ENCODE measurements at regions not wholly inside any gene's neighbourhood (a gene's known extent, or its start where the extent isn't known, plus 50 kb on each side); places are given as distances from the start of the nearest gene placed in this dataset.

DNA sequence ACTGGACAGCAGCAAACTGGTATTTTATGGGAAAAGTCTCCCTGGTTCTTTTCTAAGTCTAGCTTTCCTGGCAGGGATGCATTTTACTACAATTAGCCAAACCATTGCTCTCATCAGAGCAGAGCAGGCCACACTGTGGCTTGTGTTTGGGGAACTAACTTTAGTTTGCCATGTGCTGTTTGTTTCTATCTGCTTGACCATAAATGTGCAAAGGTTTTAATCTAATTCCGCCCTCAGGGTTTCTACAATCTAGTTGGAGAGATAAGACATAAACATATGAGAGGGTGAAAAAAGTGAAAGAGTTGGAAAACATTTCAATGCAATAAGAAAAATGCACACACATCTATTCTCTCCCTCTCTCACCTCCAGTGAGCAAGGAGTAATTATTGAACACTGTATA lies 86.9 kb upstream of the MAPK4 start:
- no peak overlapping the region for H3K27ac ChIP-seq
- CTCF ChIA-PET, result no interaction called here
- TF ChIP-seq, protein P1, sequence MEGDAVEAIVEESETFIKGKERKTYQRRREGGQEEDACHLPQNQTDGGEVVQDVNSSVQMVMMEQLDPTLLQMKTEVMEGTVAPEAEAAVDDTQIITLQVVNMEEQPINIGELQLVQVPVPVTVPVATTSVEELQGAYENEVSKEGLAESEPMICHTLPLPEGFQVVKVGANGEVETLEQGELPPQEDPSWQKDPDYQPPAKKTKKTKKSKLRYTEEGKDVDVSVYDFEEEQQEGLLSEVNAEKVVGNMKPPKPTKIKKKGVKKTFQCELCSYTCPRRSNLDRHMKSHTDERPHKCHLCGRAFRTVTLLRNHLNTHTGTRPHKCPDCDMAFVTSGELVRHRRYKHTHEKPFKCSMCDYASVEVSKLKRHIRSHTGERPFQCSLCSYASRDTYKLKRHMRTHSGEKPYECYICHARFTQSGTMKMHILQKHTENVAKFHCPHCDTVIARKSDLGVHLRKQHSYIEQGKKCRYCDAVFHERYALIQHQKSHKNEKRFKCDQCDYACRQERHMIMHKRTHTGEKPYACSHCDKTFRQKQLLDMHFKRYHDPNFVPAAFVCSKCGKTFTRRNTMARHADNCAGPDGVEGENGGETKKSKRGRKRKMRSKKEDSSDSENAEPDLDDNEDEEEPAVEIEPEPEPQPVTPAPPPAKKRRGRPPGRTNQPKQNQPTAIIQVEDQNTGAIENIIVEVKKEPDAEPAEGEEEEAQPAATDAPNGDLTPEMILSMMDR (conservative IDR thresholded peaks at IDR 0.05; ENCODE audit: low read depth), result no peak
- POLR2A ChIA-PET (ENCODE audit: low non-redundant PET), result no interaction called here
- no peak for DNase-seq (ENCODE audit: low spot score)

DNA sequence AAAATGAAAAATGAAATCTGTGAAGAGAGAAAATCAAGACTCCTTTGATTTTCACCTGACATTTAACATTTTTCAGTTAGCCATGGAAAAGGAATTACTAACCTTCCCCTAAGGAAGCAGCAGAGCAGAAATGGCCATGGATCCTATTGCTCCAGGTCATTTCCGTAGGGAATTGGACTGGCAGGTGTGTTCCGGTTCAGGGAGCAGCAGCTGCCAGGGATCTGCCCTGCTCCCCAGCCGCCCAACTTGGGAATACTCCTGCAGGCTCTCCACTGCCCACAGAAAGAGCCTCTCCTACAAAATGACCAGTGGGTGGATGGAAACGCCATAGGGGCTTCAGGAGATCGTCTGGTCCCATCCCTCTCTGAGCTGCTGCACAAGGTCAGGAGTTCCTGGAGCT lies 86.0 kb upstream of the MAPK4 start:
- no peak overlapping the region for H3K27ac ChIP-seq
- TF ChIP-seq, protein P1 (conservative IDR thresholded peaks at IDR 0.05; ENCODE audit: low read depth), result no peak
- ChIA-PET POLR2A (ENCODE audit: low non-redundant PET) (no interaction called here), CTCF (no interaction called here)
- no peak for DNase-seq (ENCODE audit: low spot score)

DNA sequence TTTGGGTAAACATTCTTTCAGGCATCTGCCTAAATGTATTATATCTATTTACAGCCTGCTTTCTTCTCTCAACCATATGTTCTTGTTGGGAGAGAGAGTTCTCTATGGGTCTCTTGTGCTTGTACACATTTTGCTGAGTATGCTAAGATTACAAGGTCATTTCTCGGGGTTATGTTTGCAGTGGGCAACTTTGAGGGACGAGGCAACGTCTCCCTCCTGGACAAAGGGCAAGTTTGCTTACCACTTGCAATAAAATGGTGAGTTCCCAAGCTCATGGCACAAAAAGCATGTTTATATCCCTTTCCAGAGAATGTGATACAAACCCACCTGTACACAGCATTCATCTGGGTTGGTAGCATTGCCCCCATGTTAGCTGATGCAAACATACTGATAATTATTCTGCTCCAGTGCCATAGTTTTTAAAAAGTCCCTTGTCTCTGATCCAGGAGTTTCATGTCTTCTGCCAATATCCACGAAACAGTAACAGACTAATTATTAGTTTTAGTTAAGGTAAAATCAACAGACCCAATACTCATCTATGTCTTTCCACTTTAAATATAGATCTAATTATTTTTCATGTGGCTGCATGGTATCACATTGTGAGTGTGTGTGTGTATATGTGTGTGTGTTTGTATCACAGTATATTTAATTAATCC lies 84.2 kb upstream of the MAPK4 start:
- ChIA-PET CTCF (no interaction called here), POLR2A (ENCODE audit: low non-redundant PET) (no interaction called here)
- no peak overlapping the region for H3K27ac ChIP-seq
- TF ChIP-seq, protein P1 (conservative IDR thresholded peaks at IDR 0.05; ENCODE audit: low read depth), result no peak
- DNase-seq (ENCODE audit: low spot score), result no peak

DNA sequence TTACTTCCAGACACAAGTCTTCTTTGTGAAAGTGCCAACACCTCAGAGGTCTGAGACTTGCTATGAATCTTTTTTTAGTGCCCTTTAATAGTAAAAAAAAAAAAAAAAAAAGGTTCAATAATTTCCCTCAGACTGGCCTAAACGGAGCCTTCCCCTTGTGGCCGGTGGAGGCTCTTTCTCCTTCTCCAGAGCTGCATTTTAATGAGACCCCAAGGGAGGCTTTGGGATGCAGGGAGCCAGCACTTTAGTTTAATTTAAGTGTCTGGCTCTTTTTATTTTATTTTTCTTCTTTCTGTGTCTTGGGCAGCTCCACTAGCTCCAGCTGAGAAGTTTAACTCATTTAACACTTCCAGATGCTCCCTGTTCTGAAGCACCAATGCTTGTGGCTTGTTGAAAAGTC lies 67.8 kb upstream of the MAPK4 start:
- TF ChIP-seq, protein P1 (conservative IDR thresholded peaks at IDR 0.05; ENCODE audit: low read depth), result no peak
- CTCF ChIA-PET, result no interaction called here
- no peak for DNase-seq (ENCODE audit: low spot score)
- POLR2A ChIA-PET (ENCODE audit: low non-redundant PET), result no interaction called here
- H3K27ac ChIP-seq, result no peak overlapping the region

DNA sequence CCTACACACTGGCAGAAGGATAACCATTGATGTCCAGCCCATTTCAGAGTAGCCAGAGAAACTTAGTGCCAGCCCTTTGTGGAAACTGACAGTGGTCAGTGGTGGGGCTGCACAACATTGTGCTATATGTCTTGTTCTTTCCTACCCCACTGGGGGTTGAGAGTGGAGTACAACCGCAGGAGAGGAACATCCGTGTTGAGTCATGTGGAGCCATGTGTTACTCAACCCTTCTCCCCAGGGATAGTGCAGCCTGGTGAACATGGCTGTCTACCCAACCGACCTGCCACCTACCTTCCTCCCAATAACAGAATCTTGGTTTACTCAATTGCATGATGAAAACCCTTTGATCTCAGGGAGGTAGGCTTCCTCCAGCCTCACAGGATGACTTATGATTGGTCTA lies 65.3 kb upstream of the MAPK4 start:
- POLR2A ChIA-PET (ENCODE audit: low non-redundant PET), result no interaction called here
- H3K27ac ChIP-seq, result no peak overlapping the region
- no peak for DNase-seq (ENCODE audit: low spot score)
- TF ChIP-seq, protein P1 (conservative IDR thresholded peaks at IDR 0.05; ENCODE audit: low read depth), result no peak
- CTCF ChIA-PET, result interaction anchor here (0.6 kb wide), 1 partner anchor 218 kb away, joined by 5 read pairs; no protein-coding TSS in a partner anchor

DNA sequence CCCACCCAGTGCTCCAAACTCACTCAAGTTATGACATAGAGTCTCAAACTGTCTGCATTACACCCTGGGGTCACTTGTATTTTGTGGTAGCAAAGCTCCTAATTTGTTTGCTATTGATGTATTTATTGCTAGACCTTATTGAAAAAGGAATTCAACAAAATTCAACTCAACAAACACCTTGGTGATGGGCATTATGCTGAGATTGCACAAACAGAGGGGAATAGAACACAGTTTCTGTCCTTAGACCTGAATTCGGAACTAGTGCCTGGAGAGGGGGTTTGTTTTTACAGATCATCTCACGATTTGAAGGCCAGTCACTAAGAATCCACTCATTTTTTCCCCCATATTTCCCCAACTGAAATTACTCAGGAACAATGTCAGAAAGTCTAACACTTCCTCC lies 53.5 kb upstream of the MAPK4 start:
- TF ChIP-seq, protein P1 (conservative IDR thresholded peaks at IDR 0.05; ENCODE audit: low read depth), result no peak

More for the DNA sequence above, 53.5 kb upstream of the MAPK4 start:
- H3K27ac ChIP-seq, result no peak overlapping the region
- CTCF ChIA-PET, result no interaction called here
- DNase-seq (ENCODE audit: low spot score), result no peak
- POLR2A ChIA-PET (ENCODE audit: low non-redundant PET), result no interaction called here
